GM23338 (cell line): ENCODE measurements at regions not wholly inside any gene's neighbourhood (a gene's known extent, or its start where the extent isn't known, plus 50 kb on each side); places are given as distances from the start of the nearest gene placed in this dataset.

Source experiments
- ATAC-seq: fragments of 200-7000 bp; cut with Tn5 transposase; 3 replicates; pipeline ENCODE4 v1.9.1; 2020
- DNase-seq: peaks from one replicate; pipeline ENCODE4 v3.0.0-alpha.2; 2015; ENCODE audit warnings: low spot score
- H2AFZ ChIP-seq: fragments of 200-600 bp; sonication (generic); 2 replicates; pipeline ENCODE4 v1.8.0; 2016; ENCODE audit warnings: antibody characterized with exemption, mild to moderate bottlenecking, moderate library complexity
- H3F3A ChIP-seq: fragments of 200-600 bp; sonication (generic); replicated peaks from 2 replicates; pipeline ENCODE4 v1.8.0; 2017; ENCODE audit warnings: antibody characterized with exemption, mixed run types, low read depth
- H3K27ac ChIP-seq: fragments of 200-600 bp; sonication (generic); 2 replicates; pipeline ENCODE4 v1.6.1; 2016; ENCODE audit warnings: low read depth
- H3K27me3 ChIP-seq: fragments of 200-600 bp; sonication (generic); 2 replicates; pipeline ENCODE4 v1.8.0; 2016; ENCODE audit warnings: mild to moderate bottlenecking, mixed run types, moderate library complexity; ENCODE audit not compliant: insufficient read depth
- H3K36me3 ChIP-seq: fragments of 200-600 bp; sonication (generic); 2 replicates; pipeline ENCODE4 v1.8.0; 2016; ENCODE audit warnings: mild to moderate bottlenecking; ENCODE audit not compliant: insufficient read depth
- H3K4me1 ChIP-seq: fragments of 200-600 bp; sonication (generic); 2 replicates; pipeline ENCODE4 v1.8.0; 2016; ENCODE audit warnings: mild to moderate bottlenecking, moderate library complexity; ENCODE audit not compliant: insufficient read depth
- H3K4me2 ChIP-seq: fragments of 200-600 bp; sonication (generic); 2 replicates; pipeline ENCODE4 v1.7.1; 2017; ENCODE audit warnings: mixed run types
- H3K4me3 ChIP-seq: fragments of 200-600 bp; sonication (generic); 2 replicates; pipeline ENCODE4 v1.6.1; 2016; ENCODE audit warnings: mixed run types
- H3K79me2 ChIP-seq: fragments of 200-600 bp; sonication (generic); replicated peaks from 2 replicates; pipeline ENCODE4 v1.8.0; 2017; ENCODE audit warnings: mild to moderate bottlenecking; ENCODE audit not compliant: insufficient read depth
- H3K9me2 ChIP-seq: fragments of 200-600 bp; sonication (generic); 2 replicates; pipeline ENCODE4 v1.8.0; 2017; ENCODE audit not compliant: insufficient read depth
- H4K20me1 ChIP-seq: fragments of 200-600 bp; sonication (generic); replicated peaks from 2 replicates; pipeline ENCODE4 v1.8.0; 2017; ENCODE audit warnings: mild to moderate bottlenecking; ENCODE audit not compliant: insufficient read depth
- H3K27ac Mint-ChIP-seq: 2 replicates; pipeline ENCODE4 v1.8.0; 2020; ENCODE audit warnings: inconsistent platforms, mild to moderate bottlenecking, moderate library complexity, mixed read lengths
- H3K27me3 Mint-ChIP-seq: 3 replicates; pipeline ENCODE4 v1.8.0; 2022; ENCODE audit warnings: low read depth, mild to moderate bottlenecking, moderate library complexity, mixed read lengths, inconsistent platforms; ENCODE audit not compliant: insufficient read depth, poor library complexity
- H3K36me3 Mint-ChIP-seq: 3 replicates; pipeline ENCODE4 v1.8.0; 2021; ENCODE audit warnings: low read depth, mild to moderate bottlenecking, inconsistent platforms, moderate library complexity, mixed read lengths
- H3K4me1 Mint-ChIP-seq: 3 replicates; pipeline ENCODE4 v1.8.0; 2020; ENCODE audit warnings: mild to moderate bottlenecking, inconsistent platforms, mixed read lengths
- H3K4me3 Mint-ChIP-seq: 3 replicates; pipeline ENCODE4 v1.8.0; 2021; ENCODE audit warnings: moderate library complexity, mild to moderate bottlenecking, inconsistent platforms, mixed read lengths
- H3K9me3 Mint-ChIP-seq: 3 replicates; pipeline ENCODE4 v1.8.0; 2020; ENCODE audit warnings: moderate library complexity, mild to moderate bottlenecking, inconsistent platforms, mixed read lengths
- EZH2 ChIP-seq: fragments of 200-600 bp; sonication (generic); IDR thresholded peaks from one replicate; pipeline ENCODE4 v1.8.0; 2017; ENCODE audit warnings: antibody characterized with exemption, mild to moderate bottlenecking, low read depth; ENCODE audit not compliant: unreplicated experiment
- EZH2phosphoT487 ChIP-seq: fragments of 200-600 bp; sonication (generic); IDR thresholded peaks from one replicate; pipeline ENCODE4 v1.8.1; 2018; ENCODE audit warnings: antibody characterized with exemption; ENCODE audit not compliant: unreplicated experiment
- JUNB ChIP-seq: IDR thresholded peaks from one replicate; pipeline ENCODE4 v1.6.1; 2016; ENCODE audit warnings: antibody characterized with exemption; ENCODE audit not compliant: unreplicated experiment
- NANOG ChIP-seq: IDR thresholded peaks from 2 replicates; pipeline ENCODE4 v1.6.1; 2016; ENCODE audit warnings: antibody characterized with exemption, borderline replicate concordance
- POLR2AphosphoS5 ChIP-seq: IDR thresholded peaks from 2 replicates; pipeline ENCODE4 v1.6.1; 2016; ENCODE audit warnings: antibody characterized with exemption, low read depth
- STAT1 ChIP-seq: IDR thresholded peaks from one replicate; pipeline ENCODE4 v1.6.1; 2016; ENCODE audit warnings: antibody characterized with exemption; ENCODE audit not compliant: unreplicated experiment
- ZNF114 ChIP-seq: fragments of 250-450 bp; sonication (Bioruptor Pico); IDR thresholded peaks from 2 replicates; pipeline ENCODE4 v1.5.0; 2020; ENCODE audit warnings: mild to moderate bottlenecking, moderate library complexity
- ZNF331 ChIP-seq: fragments of 250-450 bp; sonication (Bioruptor Pico); IDR thresholded peaks from 2 replicates; pipeline ENCODE4 v1.5.0; 2020; ENCODE audit warnings: low read depth, mild to moderate bottlenecking, moderate library complexity
- ZNF462 ChIP-seq: fragments of 250-450 bp; sonication (Bioruptor Pico); IDR thresholded peaks from 2 replicates; pipeline ENCODE4 v1.5.0; 2020; ENCODE audit warnings: mild to moderate bottlenecking, moderate library complexity
- TF ChIP-seq, protein P1 (sequence below): IDR thresholded peaks from 2 replicates; pipeline ENCODE4 v1.6.1; 2016; ENCODE audit warnings: antibody characterized with exemption
- TF ChIP-seq, protein P2 (sequence below), 2 experiments: fragments of 200-600 bp in 1 of 2; sonication (generic) in 1 of 2; conservative IDR thresholded peaks; 2 replicates each; pipeline versions ENCODE4 v1.5.1 to v1.6.1; 2016 to 2017; ENCODE audit warnings: antibody characterized with exemption in 2 of 2, low read depth in 2 of 2, mild to moderate bottlenecking in 2 of 2, moderate library complexity in 1 of 2

GRCh38 chr10:76743169-76743568, 894.4 kb downstream of the KCNMA1 start:
- H3K27ac Mint-ChIP-seq: no peak overlapping the region
- no peaks in the 10 kb centered on the region for H3K36me3 Mint-ChIP-seq
- no peaks in the 10 kb centered on the region for H4K20me1 ChIP-seq
- H3K27ac ChIP-seq: no peak overlapping the region
- H2AFZ ChIP-seq: no peak overlapping the region
- H3K4me3 ChIP-seq: no peak overlapping the region
- H3K79me2 ChIP-seq: no peaks in the 10 kb centered on the region
- peaks cover 1% of the 10 kb centered on the region for H3K27me3 Mint-ChIP-seq
- ATAC-seq (no peak), DNase-seq (no peak)
- TF ChIP-seq ZNF114 (CRISPR knock-in tag) (no peak), ZNF331 (no peak), POLR2AphosphoS5 (no peak), EZH2phosphoT487 (no peak), STAT1 (no peak), EZH2 (no peak), JUNB (no peak), NANOG (no peak), ZNF462 (CRISPR knock-in tag) (no peak)
- TF ChIP-seq, protein P1, sequence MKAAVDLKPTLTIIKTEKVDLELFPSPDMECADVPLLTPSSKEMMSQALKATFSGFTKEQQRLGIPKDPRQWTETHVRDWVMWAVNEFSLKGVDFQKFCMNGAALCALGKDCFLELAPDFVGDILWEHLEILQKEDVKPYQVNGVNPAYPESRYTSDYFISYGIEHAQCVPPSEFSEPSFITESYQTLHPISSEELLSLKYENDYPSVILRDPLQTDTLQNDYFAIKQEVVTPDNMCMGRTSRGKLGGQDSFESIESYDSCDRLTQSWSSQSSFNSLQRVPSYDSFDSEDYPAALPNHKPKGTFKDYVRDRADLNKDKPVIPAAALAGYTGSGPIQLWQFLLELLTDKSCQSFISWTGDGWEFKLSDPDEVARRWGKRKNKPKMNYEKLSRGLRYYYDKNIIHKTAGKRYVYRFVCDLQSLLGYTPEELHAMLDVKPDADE: no peak
- TF ChIP-seq, protein P2, sequence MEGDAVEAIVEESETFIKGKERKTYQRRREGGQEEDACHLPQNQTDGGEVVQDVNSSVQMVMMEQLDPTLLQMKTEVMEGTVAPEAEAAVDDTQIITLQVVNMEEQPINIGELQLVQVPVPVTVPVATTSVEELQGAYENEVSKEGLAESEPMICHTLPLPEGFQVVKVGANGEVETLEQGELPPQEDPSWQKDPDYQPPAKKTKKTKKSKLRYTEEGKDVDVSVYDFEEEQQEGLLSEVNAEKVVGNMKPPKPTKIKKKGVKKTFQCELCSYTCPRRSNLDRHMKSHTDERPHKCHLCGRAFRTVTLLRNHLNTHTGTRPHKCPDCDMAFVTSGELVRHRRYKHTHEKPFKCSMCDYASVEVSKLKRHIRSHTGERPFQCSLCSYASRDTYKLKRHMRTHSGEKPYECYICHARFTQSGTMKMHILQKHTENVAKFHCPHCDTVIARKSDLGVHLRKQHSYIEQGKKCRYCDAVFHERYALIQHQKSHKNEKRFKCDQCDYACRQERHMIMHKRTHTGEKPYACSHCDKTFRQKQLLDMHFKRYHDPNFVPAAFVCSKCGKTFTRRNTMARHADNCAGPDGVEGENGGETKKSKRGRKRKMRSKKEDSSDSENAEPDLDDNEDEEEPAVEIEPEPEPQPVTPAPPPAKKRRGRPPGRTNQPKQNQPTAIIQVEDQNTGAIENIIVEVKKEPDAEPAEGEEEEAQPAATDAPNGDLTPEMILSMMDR (conservative IDR thresholded peaks at IDR 0.05; ENCODE audit: low read depth in 2 of 2): no peak
- H3K4me1 Mint-ChIP-seq: peaks cover 4% of the 10 kb centered on the region; the same call in 2 of the 3 replicates
- no peak overlapping the region for H3K4me2 ChIP-seq
- no peaks in the 10 kb centered on the region for H3F3A ChIP-seq
- peaks cover 9% of the 10 kb centered on the region for H3K4me1 ChIP-seq
- H3K9me2 ChIP-seq: no peaks in the 10 kb centered on the region
- no peaks in the 10 kb centered on the region for H3K36me3 ChIP-seq
- H3K4me3 Mint-ChIP-seq: no peak overlapping the region
- no peaks in the 10 kb centered on the region for H3K27me3 ChIP-seq
- H3K9me3 Mint-ChIP-seq: no peaks in the 10 kb centered on the region
